HG02642 (cell line): ENCODE measurements at regions not wholly inside any gene's neighbourhood (a gene's known extent, or its start where the extent isn't known, plus 50 kb on each side); places are given as distances from the start of the nearest gene placed in this dataset.

Experiments
- ATAC-seq: cut with Tn5 transposase; IDR thresholded peaks from one replicate; pipeline ENCODE4 v1.9.1; 2021; ENCODE audit warnings: mild to moderate bottlenecking; ENCODE audit not compliant: unreplicated experiment, poor library complexity

DNA sequence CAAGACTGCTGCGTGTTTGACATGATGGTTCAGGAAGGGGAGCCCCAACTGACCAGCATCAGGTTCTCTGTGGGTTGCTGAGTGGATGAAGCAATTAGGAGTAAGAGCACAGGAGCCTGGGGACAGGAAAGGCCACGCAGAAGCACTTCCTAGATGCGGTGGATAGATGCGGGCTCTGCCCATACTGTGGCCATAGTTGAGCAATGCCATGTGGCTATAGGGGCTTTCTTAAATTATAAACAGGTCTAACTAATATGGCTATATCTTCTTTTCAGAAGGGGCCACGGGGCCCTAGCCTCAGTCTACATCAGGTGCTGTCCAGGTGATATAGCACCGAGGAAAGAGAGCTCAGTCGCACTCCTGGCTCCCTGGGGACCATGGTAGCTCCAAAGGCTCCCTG is 198.6 kb downstream of the GADD45G start:
- ATAC-seq, result no peak

DNA sequence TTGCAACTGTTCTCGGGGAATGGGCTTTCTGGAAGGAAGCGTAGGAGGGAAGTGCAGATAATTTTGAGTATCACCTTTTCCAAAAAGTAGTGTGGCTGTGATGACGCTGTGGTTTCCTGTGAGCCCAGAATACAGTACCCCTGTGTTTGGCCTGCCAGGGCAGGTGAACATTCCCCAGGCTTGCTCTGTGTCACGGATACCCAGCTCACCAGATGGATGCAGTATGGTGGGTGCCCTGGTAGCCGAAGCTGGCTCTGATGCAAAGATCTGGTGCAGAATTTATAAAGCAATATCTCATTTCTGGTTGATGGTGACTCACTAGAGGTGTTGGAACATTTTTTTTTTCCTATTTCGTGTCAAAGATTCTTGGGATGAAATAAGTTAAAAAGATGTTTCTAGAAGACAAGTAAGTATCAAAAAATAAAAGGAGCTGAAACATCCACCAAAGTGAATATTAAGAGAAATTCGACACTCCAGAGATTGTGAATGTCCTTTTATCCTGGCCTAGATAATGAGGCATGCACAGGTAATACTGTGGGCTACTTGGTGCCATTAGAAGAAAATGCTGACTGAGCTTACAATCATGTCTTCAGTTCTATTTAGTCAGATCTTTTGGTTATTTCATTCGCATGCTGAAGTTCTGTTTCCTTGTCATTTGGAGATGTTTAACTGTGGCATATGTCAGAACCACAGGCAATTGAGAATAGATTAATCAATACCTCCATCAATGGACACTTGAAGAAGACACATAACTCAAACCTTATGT is 200.1 kb downstream of the GADD45G start:
- ATAC-seq, result no peak

DNA sequence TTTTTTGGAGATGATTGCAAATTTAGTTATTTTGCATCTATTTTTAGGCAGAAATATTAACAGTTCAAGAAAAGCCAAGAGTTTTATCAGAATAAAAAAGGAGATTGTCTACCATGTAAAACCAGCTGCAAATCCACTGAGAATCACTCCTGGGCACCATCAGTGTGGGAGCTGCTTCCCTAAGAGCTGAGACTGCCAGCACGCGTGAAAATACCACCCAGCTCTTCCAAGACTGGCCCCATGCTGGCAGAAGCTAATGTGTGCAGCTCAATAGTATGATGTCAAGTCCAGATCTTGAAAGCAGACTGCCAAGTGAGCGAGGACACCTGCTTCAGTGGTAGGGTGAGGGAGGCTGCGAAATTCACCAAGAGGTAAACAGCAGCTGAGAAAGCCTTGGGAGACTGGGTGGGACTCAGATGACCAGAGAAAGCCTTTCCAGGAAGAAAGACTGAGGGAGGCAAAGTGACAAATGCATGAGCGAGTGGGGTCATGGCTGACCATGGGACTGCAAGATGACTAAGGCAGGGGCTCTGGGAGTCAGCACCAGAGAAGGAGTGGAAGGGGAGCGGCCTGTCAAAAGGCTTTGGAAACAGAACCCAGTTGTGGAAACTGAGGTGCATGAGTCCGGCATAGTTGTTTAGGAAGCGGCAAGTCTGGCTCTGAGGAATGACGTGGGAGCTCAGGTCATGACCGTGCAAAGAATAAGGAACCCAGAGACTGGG is 200.9 kb downstream of the GADD45G start:
- no peak for ATAC-seq

DNA sequence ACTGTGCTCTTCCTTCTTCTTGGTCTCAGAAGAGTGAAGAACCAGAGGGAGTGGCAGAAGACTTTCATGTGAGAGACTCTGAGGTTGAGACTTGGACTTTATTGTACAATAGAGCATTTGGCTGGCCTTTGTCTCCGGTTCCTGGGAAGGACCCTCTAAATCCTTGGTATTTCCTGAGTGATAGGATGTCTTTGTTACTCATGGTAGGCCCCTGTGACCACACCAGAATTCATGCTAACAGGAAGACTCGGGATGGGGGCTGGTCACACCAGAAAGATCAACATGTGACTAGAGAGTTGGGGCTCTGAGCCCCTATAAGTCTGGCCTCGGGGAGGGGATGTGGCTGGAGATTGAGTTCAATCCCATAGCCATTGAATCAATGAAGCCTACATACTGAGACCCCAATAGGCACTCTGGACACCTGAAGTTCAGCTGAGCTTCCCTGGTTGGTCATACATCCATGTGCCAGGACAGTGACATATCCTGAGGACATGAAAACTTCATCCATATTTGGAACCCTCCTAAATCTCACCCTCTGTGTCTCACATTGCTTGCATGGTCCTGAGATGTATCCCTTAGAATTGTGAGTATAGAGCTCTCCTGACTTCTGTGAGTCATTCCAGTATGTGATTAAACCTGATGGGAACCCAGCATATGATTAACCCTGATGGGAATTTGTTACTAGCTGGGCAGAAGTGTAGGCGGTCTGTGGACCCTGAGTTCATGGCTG is 201.7 kb downstream of the GADD45G start:
- ATAC-seq, result no peak

DNA sequence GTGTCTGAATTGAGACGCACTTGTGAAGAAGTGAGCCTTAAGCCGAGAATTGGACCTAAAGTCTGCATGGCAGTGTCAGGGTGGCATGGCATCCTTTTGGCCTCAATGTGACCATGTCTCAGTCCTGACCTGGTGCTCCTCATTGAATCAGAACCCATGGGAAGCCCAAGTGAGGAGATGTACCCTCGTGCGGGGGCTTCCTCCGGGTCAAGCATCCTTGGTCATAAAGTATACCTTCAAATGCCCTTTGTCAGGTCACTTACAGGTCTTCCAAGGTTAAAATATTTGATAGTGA is 202.2 kb downstream of the GADD45G start:
- ATAC-seq, result no peak

DNA sequence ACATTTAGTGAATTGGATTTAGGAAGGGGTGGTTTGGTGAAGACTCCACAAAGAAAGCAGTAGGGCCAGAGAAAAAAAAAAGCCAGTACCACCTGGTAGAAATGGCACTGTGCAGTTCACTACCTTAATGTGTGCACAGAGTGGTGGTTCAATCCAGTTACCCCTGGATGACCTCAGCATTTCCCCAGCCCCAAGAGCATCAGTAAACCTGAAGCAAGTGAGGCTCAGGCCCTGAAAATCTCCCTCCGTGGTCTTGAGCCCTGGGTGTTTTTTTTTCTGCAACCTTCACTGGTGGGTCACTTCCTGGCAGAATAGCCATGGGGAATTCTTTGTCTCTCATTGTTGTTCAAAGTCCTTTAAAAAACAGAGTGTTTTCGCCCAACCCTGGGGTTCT is 202.9 kb downstream of the GADD45G start:
- no peak for ATAC-seq

DNA sequence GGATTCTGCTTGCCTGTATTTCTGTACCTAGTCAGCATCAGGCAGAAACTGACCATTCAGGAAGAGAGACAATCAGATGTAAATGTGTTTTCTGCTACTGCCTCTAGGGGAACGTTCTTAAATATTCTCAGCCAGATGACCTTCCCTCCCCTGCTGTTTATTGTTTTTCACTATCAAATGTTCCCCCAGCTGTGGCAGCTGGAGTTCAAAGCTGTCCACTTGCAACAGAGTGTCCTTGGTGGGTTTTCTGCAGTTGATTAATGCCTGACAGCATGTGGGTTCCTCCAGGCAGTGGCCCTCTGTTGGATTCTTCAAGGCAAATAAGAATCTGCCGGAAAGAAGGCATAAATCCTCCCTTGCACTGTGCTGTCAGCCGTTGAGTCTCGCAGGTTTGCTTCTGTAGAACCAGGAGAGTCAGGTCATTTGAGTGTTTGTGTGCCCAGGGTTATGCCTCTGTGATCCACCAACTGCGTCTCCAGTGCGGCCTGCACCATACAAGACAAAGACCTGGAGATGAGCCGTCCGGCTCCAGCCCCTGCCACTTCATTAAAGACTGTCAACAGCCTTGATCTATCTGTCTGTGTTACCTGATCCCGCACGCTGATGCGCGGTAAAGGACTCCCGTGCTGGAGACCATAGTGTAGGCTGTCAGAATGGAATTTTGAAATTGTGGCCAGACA is 203.4 kb downstream of the GADD45G start:
- no peak for ATAC-seq

DNA sequence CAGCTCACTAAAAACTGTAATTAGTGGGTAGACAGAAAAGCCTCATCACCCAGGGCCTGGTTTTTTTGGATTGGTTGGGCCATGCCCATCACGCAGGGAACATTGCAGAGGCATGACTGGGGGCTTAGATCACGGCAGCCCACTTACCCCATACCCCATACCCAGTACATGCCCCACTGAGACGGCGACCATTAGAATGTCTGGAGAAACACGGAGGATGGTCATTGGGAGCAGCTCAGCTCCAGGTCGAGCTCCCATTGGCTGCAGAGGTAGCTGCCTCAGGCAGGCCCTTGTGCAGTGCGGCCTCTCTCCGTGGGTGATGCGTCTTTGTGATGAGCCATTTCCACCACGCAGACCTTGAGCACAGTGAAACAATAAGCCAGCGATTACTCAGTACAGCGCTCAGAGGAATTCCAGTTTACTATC is 204.0 kb downstream of the GADD45G start:
- ATAC-seq, result no peak

DNA sequence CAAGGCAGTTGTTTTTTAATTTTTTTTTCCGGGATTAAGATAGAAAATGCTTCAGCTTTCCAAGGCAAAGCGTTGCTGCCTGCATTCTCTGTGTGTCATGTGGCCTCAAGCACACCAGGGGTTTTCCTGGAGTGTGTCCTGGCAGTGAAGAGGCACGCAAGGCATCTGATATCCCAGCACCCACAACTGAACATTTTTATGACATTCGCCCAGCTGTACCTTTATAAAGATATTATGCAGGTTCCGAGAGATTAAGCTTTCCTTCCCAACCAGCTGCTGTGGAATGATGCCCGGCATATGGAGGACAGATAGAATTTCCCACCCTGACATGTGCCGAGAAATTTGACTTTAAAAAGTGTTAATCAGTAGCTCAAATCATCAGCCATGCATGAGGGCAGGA is 205.6 kb downstream of the GADD45G start:
- no peak for ATAC-seq

DNA sequence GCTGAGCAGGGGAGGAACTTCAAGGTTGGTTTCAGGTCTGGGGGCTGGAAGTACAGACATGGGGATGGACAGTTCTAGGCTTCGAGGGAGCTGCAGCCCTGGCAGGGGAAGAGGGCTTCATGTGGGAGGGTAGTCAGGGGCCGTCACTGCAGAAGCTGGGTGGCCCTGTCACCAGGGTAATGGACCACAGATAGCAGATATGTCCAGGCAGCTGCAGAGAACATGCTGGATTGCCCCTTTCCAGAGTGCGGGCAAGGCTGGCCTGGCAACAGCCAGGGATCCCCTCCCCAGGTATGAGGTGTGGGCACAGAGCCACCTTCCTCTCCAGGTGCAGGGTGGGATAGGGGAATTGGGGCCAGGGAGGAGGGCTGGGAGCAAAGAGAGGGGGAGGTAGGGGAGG is 206.5 kb downstream of the GADD45G start:
- no peak for ATAC-seq

DNA sequence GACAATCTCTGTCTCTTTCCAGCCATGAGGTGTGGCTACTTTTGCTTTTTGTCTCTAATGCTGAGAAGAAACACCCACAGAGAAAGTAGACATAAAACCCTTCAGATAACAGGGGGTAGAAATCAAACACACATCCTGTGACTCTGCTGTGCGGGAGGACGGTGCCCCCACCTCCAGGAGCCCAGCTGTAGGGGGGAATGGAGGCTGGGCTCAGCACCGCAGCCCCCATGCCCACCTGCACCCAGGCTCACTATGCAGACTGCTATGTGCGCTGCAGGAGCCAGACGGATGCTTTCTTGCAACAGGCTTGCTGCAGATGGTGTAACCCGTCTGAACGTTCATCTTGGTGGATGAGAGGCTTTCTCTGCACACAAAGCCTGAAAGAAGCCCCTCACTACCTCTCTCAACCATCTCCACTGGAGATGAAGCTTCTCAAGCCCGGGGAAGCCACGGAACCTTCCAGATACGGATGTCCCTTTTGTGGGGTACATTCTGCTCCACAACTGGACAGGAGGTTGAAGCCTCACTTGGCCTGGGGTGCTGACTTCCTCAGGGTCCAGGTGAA is 207.2 kb downstream of the GADD45G start:
- ATAC-seq, result no peak

DNA sequence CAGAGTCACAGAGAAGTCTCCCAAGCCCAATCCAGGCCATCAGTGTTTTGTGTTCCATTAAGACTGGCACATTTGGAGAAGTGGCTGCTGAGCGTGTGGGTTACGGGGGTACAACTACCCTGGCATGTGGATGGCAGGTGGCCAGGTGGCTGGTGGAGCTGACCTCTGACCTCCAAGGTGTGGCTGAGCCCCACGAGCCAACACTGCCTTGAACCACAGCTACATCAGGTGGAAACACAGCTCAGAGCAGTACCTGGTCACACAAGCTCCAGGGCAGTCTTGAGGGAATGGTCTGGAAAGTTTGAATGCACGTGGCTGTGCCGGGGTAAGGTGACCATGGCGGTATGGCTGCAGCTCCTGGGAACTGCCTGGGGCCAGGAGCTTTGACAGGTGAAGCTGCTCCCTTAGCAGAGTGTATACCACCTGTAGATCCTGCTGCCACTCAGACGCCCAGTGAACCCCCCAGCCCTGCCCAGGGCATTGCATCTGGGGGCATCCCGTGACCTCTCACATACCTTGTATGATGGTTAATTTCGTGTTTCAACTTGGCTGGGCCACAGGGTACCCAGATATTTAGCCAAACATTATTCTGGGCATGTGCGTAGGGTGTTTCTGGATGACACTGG is 207.9 kb downstream of the GADD45G start:
- ATAC-seq, result no peak

DNA sequence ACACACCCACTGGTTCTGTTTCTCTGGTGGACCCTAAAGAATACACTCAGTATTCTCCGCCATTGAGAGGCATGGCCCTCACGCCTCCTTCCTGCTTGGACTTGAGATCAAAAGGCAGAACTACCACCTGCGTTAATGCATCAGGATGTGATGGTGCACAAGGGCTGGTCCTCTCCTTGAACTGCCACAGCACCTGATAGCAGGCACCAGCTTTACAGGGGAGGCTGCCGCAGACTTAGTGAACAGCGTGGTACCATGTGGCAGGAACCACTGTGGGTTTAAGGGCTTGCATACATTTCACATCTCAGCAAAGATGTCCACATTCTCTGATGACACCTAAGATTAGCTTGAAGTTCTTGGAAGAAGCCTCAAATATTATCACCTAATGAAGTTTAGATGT is 208.7 kb downstream of the GADD45G start:
- ATAC-seq, result no peak

DNA sequence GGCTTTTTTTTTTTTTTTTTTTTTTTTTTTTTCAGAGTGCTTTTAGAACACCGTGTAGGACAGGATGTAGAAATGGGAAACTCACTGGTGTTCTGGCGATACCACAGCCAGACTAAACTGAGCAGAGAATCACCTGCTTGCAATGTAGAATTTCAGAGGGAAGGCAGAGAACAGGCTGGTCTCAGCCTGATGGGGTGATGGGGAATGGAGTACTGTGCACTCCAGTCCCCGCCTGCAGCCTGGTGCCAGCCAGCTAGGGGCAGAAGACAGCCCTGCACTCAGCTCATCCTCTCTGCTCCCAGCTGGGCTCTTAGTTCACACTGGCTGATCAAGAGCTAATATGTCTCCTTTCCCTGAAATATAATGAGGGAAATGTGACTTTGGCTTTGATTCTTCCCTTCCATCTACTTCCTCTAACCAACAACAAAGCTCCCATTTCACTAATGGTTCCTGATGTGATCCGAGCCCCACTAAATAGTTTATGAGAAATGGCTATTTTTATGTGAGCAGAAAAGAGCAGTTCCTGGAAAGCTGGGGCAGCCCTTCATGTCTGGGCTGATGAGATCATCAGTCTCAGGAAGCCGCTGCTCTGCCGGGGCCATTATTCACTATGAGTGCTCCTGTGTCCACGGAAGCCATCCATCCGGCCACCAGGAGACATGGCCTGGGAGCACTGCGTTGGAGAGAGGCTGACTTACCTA is 209.7 kb downstream of the GADD45G start:
- ATAC-seq, result no peak

DNA sequence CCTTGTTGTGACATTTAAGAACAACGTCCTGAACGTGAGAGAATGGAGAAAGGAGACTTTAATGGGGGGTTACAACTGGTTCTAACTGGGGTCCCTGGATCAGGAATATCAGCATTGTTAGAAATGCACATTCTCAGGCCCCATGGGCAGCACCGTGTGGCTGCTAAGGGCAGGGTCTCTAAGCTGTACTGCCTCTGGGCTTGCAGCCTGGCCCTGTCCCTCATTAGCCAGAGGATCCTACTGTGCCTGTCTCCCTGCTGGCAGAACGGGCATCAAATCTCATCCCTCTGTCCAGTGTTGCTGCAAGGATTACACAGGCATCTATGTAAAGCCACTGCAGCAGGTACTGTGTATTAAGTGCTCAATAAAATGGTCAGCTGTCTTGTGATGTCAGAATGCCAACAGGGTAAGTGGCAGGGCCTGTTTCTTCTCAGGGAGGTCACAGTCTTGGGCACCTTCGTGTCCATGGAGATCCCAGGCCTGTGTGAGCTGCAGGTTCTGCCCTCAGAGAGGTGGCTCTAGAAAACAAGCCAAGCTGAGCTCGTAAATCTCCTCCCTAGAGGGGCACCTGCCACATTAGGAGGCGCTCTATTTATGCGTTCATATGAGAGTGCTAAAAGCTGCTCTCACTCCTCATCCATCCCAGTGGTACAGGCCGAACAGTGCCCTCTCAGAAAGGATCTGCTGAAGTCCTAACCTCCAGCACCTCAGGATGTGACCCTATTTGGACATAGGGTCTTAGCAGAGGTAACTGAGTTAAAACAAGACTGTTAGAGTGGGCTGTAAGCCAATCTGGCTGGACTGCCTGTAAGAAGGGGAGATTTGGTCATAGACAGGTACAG is 210.5 kb downstream of the GADD45G start:
- peak; percentile 37 for ATAC-seq

DNA sequence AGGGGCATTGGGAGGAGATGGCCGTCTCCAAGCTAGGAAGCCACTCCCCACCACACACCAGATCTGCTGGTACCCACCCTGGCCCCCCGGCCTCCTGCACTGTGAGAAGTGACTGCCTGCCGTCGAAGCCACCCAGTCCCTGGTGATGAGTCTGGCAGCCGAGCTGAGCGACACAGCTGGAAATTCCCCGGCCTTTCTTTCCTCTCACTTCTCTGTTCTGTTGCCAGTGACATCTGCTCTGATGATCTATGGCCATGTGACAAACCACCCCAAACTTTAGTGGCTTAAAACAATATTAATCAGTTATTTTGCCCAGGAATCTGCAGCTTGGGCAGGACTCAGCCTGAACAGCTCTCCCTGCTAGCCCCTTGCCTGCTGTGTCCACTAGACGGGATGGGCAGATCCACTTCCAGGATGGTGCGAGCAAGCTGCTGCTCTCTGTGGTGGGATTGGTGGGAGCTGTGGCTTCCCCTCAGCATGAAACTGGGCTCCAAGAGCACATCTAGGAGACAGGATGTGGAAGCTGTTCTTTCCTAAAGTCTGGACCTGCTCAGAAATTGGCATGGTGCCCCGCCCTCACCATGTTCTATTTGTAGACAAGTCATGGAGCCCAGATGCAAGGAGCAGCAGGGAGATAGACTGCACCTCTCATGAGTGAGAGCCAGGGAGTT is 211.2 kb downstream of the GADD45G start:
- ATAC-seq, result peak; percentile 92

DNA sequence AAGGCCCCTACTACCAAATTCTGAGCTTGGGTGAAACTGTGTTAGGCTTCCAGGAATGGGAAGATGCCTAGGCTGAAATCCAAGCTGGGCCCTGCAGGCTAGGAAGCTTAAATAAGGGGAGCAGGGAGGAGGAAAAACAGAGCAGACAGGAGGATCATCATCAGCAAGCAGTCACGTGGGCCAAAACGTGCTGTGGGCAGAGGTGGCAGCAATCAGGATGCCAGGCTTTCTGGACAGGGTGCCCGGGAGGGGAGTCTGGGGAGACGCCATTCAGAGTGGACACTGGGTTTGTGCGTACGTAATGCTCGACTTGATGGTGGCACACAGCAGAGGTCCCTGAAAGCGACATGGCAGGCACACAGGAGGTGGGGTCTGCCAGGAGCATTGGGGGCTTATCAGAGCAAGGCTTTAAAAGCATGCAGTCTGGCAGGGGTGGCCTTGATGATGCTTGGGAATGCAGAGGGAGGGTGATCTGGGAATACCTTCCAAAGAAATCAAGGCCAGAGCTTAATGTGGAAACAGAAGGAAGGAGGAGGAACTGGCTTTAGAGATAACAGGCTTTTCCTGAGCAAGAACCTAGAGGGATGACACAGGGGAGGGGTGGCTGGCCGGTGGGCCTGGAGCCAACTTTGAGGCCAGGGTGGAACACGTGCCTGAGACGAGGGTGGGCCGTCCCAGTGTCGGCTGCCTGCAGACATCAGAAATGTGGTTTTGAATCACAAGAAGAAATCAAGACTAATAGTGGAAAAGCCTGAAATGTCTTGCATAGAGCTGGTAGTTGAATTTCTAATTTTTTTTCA is 212.5 kb downstream of the GADD45G start:
- ATAC-seq, result no peak
